GM21619 (cell line): ENCODE measurements at regions not wholly inside any gene's neighbourhood (a gene's known extent, or its start where the extent isn't known, plus 50 kb on each side); places are given as distances from the start of the nearest gene placed in this dataset.

Source experiments
- ATAC-seq: cut with Tn5 transposase; IDR thresholded peaks from one replicate; pipeline ENCODE4 v1.9.1; 2021; ENCODE audit not compliant: unreplicated experiment

- no peak for ATAC-seq
Measured at GRCh38 chr16:66267292-66268014, 99.0 kb upstream of the CDH5 start.

- no peak for ATAC-seq
Measured at GRCh38 chr16:66266436-66267291, 99.8 kb upstream of the CDH5 start.

- no peak for ATAC-seq
Measured at GRCh38 chr16:66265556-66266141, 100.8 kb upstream of the CDH5 start.

- ATAC-seq, result no peak
Measured at GRCh38 chr16:66265048-66265415, 101.5 kb upstream of the CDH5 start.

GRCh38 chr16:66264311-66265047 lies 102.0 kb upstream of the CDH5 start:
- no peak for ATAC-seq

- no peak for ATAC-seq
Measured at GRCh38 chr16:66263973-66264310, 102.5 kb upstream of the CDH5 start.

GRCh38 chr16:66263168-66263972 lies 103.1 kb upstream of the CDH5 start:
- ATAC-seq, result no peak

- no peak for ATAC-seq
Measured at GRCh38 chr16:66262253-66263167, 104.0 kb upstream of the CDH5 start.

GRCh38 chr16:66261826-66262225 lies 104.7 kb upstream of the CDH5 start:
- no peak for ATAC-seq

- no peak for ATAC-seq
Measured at GRCh38 chr16:66260522-66261254, 105.8 kb upstream of the CDH5 start.

GRCh38 chr16:66258916-66259845 lies 107.3 kb upstream of the CDH5 start:
- no peak for ATAC-seq

- ATAC-seq, result no peak
Measured at GRCh38 chr16:66256919-66257318, 109.6 kb upstream of the CDH5 start.

- ATAC-seq, result no peak
Measured at GRCh38 chr16:66255647-66256046, 110.8 kb upstream of the CDH5 start.

GRCh38 chr16:66254751-66255150 lies 111.7 kb upstream of the CDH5 start:
- ATAC-seq, result no peak

GRCh38 chr16:66254106-66254505 lies 112.4 kb upstream of the CDH5 start:
- no peak for ATAC-seq

GRCh38 chr16:66251476-66252160 lies 114.9 kb upstream of the CDH5 start:
- ATAC-seq, result no peak
